ENCODE measurements at regions not wholly inside any gene's neighbourhood (a gene's known extent, or its start where the extent isn't known, plus 50 kb on each side); places are given as distances from the start of the nearest gene placed in this dataset.
"Not testable (repeated sequence)": the region's sequence is repeated elsewhere in the genome, so short reads cannot be mapped to it uniquely, and the experiment has no call there.

- peaks cover 1% of the 10 kb centered on the region for H3K9me3 ChIP-seq
- no peaks in the 10 kb centered on the region for H3K36me3 ChIP-seq
- no peaks in the 10 kb centered on the region for H3K27me3 ChIP-seq (ENCODE audit: low read depth)
- no peak overlapping the region for H3K27ac ChIP-seq
- intact Hi-C loops (cut with DNase I): no loop called here
- no peak for TF ChIP-seq CTCF (IDR thresholded peaks at IDR 0.05)
- DNase-seq (no peak), ATAC-seq (no peak)
- no peak overlapping the region for H3K4me3 ChIP-seq
- no peaks in the 10 kb centered on the region for H3K4me1 ChIP-seq
These were observed 958.6 kb downstream of the NXPH1 start for GRCh38 chr7:9391984-9392383.

- DNase-seq: peak; percentile 13
- ATAC-seq; intact Hi-C loops (cut with DNase I); H3K36me3 ChIP-seq; H3K4me3 ChIP-seq; H3K27me3 ChIP-seq (ENCODE audit: low read depth); H3K27ac ChIP-seq; H3K4me1 ChIP-seq; H3K9me3 ChIP-seq: not testable (repeated sequence)
These were observed 971.0 kb downstream of the NXPH1 start for GRCh38 chr7:9404386-9404785.

- no peak for DNase-seq
- no peak overlapping the region for H3K4me3 ChIP-seq
- no peak for ATAC-seq
- intact Hi-C loops (cut with DNase I): no loop called here
- no peaks in the 10 kb centered on the region for H3K4me1 ChIP-seq
- no peaks in the 10 kb centered on the region for H3K36me3 ChIP-seq
- H3K27ac ChIP-seq: no peak overlapping the region
- H3K9me3 ChIP-seq: no peaks in the 10 kb centered on the region
- TF ChIP-seq CTCF (IDR thresholded peaks at IDR 0.05): no peak
- no peaks in the 10 kb centered on the region for H3K27me3 ChIP-seq (ENCODE audit: low read depth)
These were observed 974.4 kb downstream of the NXPH1 start for GRCh38 chr7:9407816-9408215.

- no peaks in the 10 kb centered on the region for H3K27me3 ChIP-seq (ENCODE audit: low read depth)
- DNase-seq (no peak), ATAC-seq (no peak)
- intact Hi-C loops (cut with DNase I): no loop called here
- H3K4me3 ChIP-seq: no peak overlapping the region
- H3K27ac ChIP-seq: no peak overlapping the region
- no peaks in the 10 kb centered on the region for H3K36me3 ChIP-seq
- no peaks in the 10 kb centered on the region for H3K9me3 ChIP-seq
- H3K4me1 ChIP-seq: no peaks in the 10 kb centered on the region
- TF ChIP-seq CTCF (IDR thresholded peaks at IDR 0.05): no peak
These were observed 1020.1 kb downstream of the NXPH1 start for GRCh38 chr7:9453521-9453920.

GRCh38 chr7:9488555-9488954 is 1055.1 kb downstream of the NXPH1 start:
- H3K4me3 ChIP-seq: no peak overlapping the region
- no peaks in the 10 kb centered on the region for H3K4me1 ChIP-seq
- no peaks in the 10 kb centered on the region for H3K27me3 ChIP-seq (ENCODE audit: low read depth)
- H3K9me3 ChIP-seq: no peaks in the 10 kb centered on the region
- no peak overlapping the region for H3K27ac ChIP-seq
- H3K36me3 ChIP-seq: no peaks in the 10 kb centered on the region
- ATAC-seq (no peak), DNase-seq (no peak)
- intact Hi-C loops (cut with DNase I): no loop called here
- TF ChIP-seq CTCF (IDR thresholded peaks at IDR 0.05): no peak

GRCh38 chr7:9498303-9498702 is 1064.9 kb downstream of the NXPH1 start:
- Histone ChIP-seq H3K9me3 (no peaks in the 10 kb centered on the region), H3K27ac (no peak overlapping the region), H3K27me3 (ENCODE audit: low read depth) (no peaks in the 10 kb centered on the region), H3K4me3 (no peak overlapping the region), H3K36me3 (no peaks in the 10 kb centered on the region), H3K4me1 (no peaks in the 10 kb centered on the region)
- ATAC-seq: no peak
- no peak for DNase-seq
- TF ChIP-seq CTCF (IDR thresholded peaks at IDR 0.05): no peak
- intact Hi-C loops (cut with DNase I): no loop called here

Measured in lower lobe of right lung (tissue), 2 donors.